Mesendoderm (in vitro differentiated cells): ENCODE measurements at regions not wholly inside any gene's neighbourhood (a gene's known extent, or its start where the extent isn't known, plus 50 kb on each side); places are given as distances from the start of the nearest gene placed in this dataset.

Experiments
- DNase-seq: peaks from one replicate; pipeline ENCODE4 v3.0.0; 2013
- H2AK5ac ChIP-seq: 2 replicates; pipeline ENCODE4 v1.6.1; 2013; ENCODE audit warnings: low read length, inconsistent platforms
- H2BK120ac ChIP-seq: 2 replicates; pipeline ENCODE4 v1.6.1; 2013; ENCODE audit warnings: low read depth, mild to moderate bottlenecking, low read length, moderate library complexity, mixed read lengths
- H2BK15ac ChIP-seq: replicated peaks from 2 replicates; pipeline ENCODE4 v1.6.1; 2013; ENCODE audit warnings: low read depth, mild to moderate bottlenecking, moderate library complexity
- H2BK5ac ChIP-seq: 2 replicates; pipeline ENCODE4 v1.6.1; 2013; ENCODE audit warnings: low read length, inconsistent platforms
- H3K18ac ChIP-seq: 2 replicates; pipeline ENCODE4 v1.6.1; 2013; ENCODE audit warnings: mild to moderate bottlenecking, low read length, mixed read lengths
- H3K23ac ChIP-seq: one replicate; pipeline ENCODE4 v1.6.1; 2013; ENCODE audit warnings: low read length
- H3K27ac ChIP-seq: 2 replicates; pipeline ENCODE4 v1.5.1; 2013; ENCODE audit warnings: low read depth, mild to moderate bottlenecking, inconsistent platforms, low read length, moderate library complexity
- H3K27me3 ChIP-seq: 2 replicates; pipeline ENCODE4 v1.6.1; 2013; ENCODE audit warnings: low read length, control low read depth, mild to moderate bottlenecking, inconsistent platforms; ENCODE audit not compliant: insufficient read depth, poor library complexity
- H3K36me3 ChIP-seq: 2 replicates; pipeline ENCODE4 v1.6.1; 2013; ENCODE audit warnings: low read length, inconsistent platforms; ENCODE audit not compliant: control insufficient read depth, insufficient read depth
- H3K4ac ChIP-seq: one replicate; pipeline ENCODE4 v1.6.1; 2013; ENCODE audit warnings: low read depth, mild to moderate bottlenecking, low read length, moderate library complexity
- H3K4me1 ChIP-seq: 2 replicates; pipeline ENCODE4 v1.6.1; 2013; ENCODE audit warnings: low read depth, low read length, inconsistent platforms; ENCODE audit not compliant: control insufficient read depth
- H3K4me2 ChIP-seq: 2 replicates; pipeline ENCODE4 v1.6.1; 2013; ENCODE audit warnings: low read length
- H3K4me3 ChIP-seq: 2 replicates; pipeline ENCODE4 v1.5.1; 2013; ENCODE audit warnings: mild to moderate bottlenecking, low read length
- H3K56ac ChIP-seq: one replicate; pipeline ENCODE4 v1.6.1; 2013; ENCODE audit warnings: low read length
- H3K79me1 ChIP-seq: 2 replicates; pipeline ENCODE4 v1.6.1; 2013; ENCODE audit warnings: low read length, inconsistent platforms
- H3K79me2 ChIP-seq: 2 replicates; pipeline ENCODE4 v1.6.1; 2013; ENCODE audit warnings: mild to moderate bottlenecking, low read length; ENCODE audit not compliant: control insufficient read depth, insufficient read depth
- H3K9ac ChIP-seq: 2 replicates; pipeline ENCODE4 v1.6.1; 2013; ENCODE audit warnings: low read length, inconsistent platforms
- H4K5ac ChIP-seq: one replicate; pipeline ENCODE4 v1.6.1; 2013; ENCODE audit warnings: low read length
- H4K8ac ChIP-seq: one replicate; pipeline ENCODE4 v1.6.1; 2013; ENCODE audit warnings: low read depth, mild to moderate bottlenecking, control low read depth, low read length, moderate library complexity
- WGBS: extraction: QIAGEN DNeasy Blood & Tissue Kit; methylation state at CpG from one replicate; pipeline ENCODE4 v1.1.7; 2013; ENCODE audit warnings: low lambda C conversion rate, missing lambda C conversion rate; ENCODE audit not compliant: insufficient coverage; ENCODE audit errors: extremely low coverage; 5-methylcytosine and 5-hydroxymethylcytosine counted together

DNA sequence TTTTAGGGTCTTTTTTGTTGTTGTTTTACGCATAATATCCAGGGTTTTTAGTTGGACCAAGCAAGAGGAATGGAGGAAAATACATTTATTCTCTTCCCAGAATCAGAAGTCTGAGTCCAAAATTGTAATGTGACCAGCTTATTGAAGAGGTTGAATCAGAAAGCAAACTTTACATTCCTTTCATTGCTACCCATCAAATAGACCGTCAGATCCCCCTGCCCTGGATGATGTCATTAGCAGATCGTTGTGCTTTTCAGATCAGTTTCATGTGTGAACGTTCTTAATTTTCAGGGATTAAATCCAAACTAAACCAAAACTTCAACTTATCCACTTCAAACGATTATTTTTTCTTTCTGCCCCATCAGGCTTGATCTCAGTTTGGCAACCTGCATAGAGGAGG is 85.7 kb upstream of the NGF start:
- Histone ChIP-seq H2BK120ac (no peak overlapping the region), H3K36me3 (no peaks in the 10 kb centered on the region), H3K4me1 (no peaks in the 10 kb centered on the region), H2AK5ac (no peak overlapping the region), H2BK5ac (no peak overlapping the region), H3K9ac (no peak overlapping the region), H3K79me2 (no peaks in the 10 kb centered on the region), H3K27ac (no peak overlapping the region), H3K27me3 (no peaks in the 10 kb centered on the region), H4K5ac (no peak overlapping the region), H3K23ac (no peak overlapping the region), H3K4ac (no peak overlapping the region), H4K8ac (no peak overlapping the region), H3K56ac (no peak overlapping the region), H3K18ac (no peak overlapping the region), H2BK15ac (no peak overlapping the region), H3K4me2 (no peak overlapping the region), H3K79me1 (no peaks in the 10 kb centered on the region), H3K4me3 (no peak overlapping the region)
- no peak for DNase-seq
- WGBS = 100% methylated on average over 1 of the region's 5 CpGs

DNA sequence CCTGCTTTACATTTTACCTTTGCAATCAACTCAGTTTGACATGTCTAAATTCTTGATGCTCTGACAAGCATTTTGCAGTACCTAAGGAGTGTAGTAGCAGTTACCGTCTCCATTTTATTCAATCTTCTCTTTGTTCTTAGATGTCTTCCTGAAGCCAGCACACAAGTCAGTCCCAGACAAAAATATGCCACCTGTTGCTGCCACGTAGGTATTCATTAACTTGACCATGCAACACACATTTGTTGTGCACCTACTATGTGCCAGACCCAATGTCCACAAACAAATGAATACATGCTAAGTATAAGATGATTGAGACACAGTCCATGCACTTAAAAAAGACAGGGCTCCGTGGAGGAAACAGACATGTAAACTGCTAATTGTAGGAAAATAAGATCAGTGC is 81.5 kb upstream of the NGF start:
- Histone ChIP-seq H3K4ac (no peak overlapping the region), H3K27me3 (no peaks in the 10 kb centered on the region), H4K8ac (no peak overlapping the region), H3K36me3 (no peaks in the 10 kb centered on the region), H3K27ac (no peak overlapping the region), H3K56ac (no peak overlapping the region), H3K18ac (no peak overlapping the region), H3K9ac (no peak overlapping the region), H3K4me2 (no peak overlapping the region), H3K79me2 (no peaks in the 10 kb centered on the region), H2BK15ac (no peak overlapping the region), H2BK5ac (no peak overlapping the region), H4K5ac (no peak overlapping the region), H3K79me1 (no peaks in the 10 kb centered on the region), H2BK120ac (no peak overlapping the region), H2AK5ac (no peak overlapping the region), H3K23ac (no peak overlapping the region), H3K4me3 (no peak overlapping the region), H3K4me1 (no peaks in the 10 kb centered on the region)
- WGBS = no CpG with 5 or more reads among the region's 3 CpGs
- no peak for DNase-seq

GRCh38 chr1:115413621-115414020 is 75.6 kb upstream of the NGF start:
- Histone ChIP-seq H2AK5ac (no peak overlapping the region), H2BK5ac (no peak overlapping the region), H3K9ac (no peak overlapping the region), H3K18ac (no peak overlapping the region), H4K5ac (no peak overlapping the region), H4K8ac (no peak overlapping the region), H3K4me3 (no peak overlapping the region), H2BK15ac (no peak overlapping the region), H3K4me1 (no peaks in the 10 kb centered on the region), H3K27ac (no peak overlapping the region), H3K4ac (no peak overlapping the region), H3K23ac (no peak overlapping the region), H2BK120ac (no peak overlapping the region), H3K27me3 (no peaks in the 10 kb centered on the region), H3K79me1 (no peaks in the 10 kb centered on the region), H3K79me2 (no peaks in the 10 kb centered on the region), H3K4me2 (no peak overlapping the region), H3K36me3 (no peaks in the 10 kb centered on the region), H3K56ac (no peak overlapping the region)
- no peak for DNase-seq
- WGBS = no CpG with 5 or more reads among the region's 3 CpGs

- no peak overlapping the region for H2AK5ac ChIP-seq
- no peak overlapping the region for H3K56ac ChIP-seq
- no peak overlapping the region for H3K18ac ChIP-seq
- H2BK5ac ChIP-seq = no peak overlapping the region
- H3K27me3 ChIP-seq = no peaks in the 10 kb centered on the region
- H3K9ac ChIP-seq = no peak overlapping the region
- no peaks in the 10 kb centered on the region for H3K4me1 ChIP-seq
- H3K36me3 ChIP-seq = no peaks in the 10 kb centered on the region
- no peak overlapping the region for H2BK15ac ChIP-seq
- no peaks in the 10 kb centered on the region for H3K79me1 ChIP-seq
- DNase-seq = no peak
- no peak overlapping the region for H4K8ac ChIP-seq
- no peak overlapping the region for H4K5ac ChIP-seq
- no peak overlapping the region for H3K27ac ChIP-seq
- H3K4me2 ChIP-seq = no peak overlapping the region
- no peak overlapping the region for H3K23ac ChIP-seq
- no CpG with 5 or more reads among the region's 3 CpGs for WGBS
- H3K4me3 ChIP-seq = no peak overlapping the region
- H3K4ac ChIP-seq = no peak overlapping the region
- no peak overlapping the region for H2BK120ac ChIP-seq
- H3K79me2 ChIP-seq = no peaks in the 10 kb centered on the region
Observed at GRCh38 chr1:115413208-115413607, 75.2 kb upstream of the NGF start.

GRCh38 chr1:115412733-115413132 is 74.7 kb upstream of the NGF start:
- no peak overlapping the region for H3K23ac ChIP-seq
- H3K27ac ChIP-seq = no peak overlapping the region
- no peak overlapping the region for H3K4me3 ChIP-seq
- no CpG with 5 or more reads among the region's 1 CpG for WGBS
- no peaks in the 10 kb centered on the region for H3K79me1 ChIP-seq
- no peaks in the 10 kb centered on the region for H3K79me2 ChIP-seq
- H2BK120ac ChIP-seq = no peak overlapping the region
- H2AK5ac ChIP-seq = no peak overlapping the region
- H3K56ac ChIP-seq = no peak overlapping the region
- no peak overlapping the region for H2BK15ac ChIP-seq
- H3K4me1 ChIP-seq = no peaks in the 10 kb centered on the region
- no peak overlapping the region for H3K4ac ChIP-seq
- no peak overlapping the region for H4K8ac ChIP-seq
- no peaks in the 10 kb centered on the region for H3K36me3 ChIP-seq
- H3K9ac ChIP-seq = no peak overlapping the region
- no peak overlapping the region for H3K4me2 ChIP-seq
- H3K27me3 ChIP-seq = no peaks in the 10 kb centered on the region
- H4K5ac ChIP-seq = no peak overlapping the region
- no peak overlapping the region for H2BK5ac ChIP-seq
- H3K18ac ChIP-seq = no peak overlapping the region
- no peak for DNase-seq

- Histone ChIP-seq H3K36me3 (no peaks in the 10 kb centered on the region), H3K9ac (no peak overlapping the region), H3K27ac (no peak overlapping the region)
Observed at GRCh38 chr1:115412286-115412685, 74.2 kb upstream of the NGF start.

More at GRCh38 chr1:115412286-115412685, 74.2 kb upstream of the NGF start:
- Histone ChIP-seq H2BK5ac (no peak overlapping the region), H4K8ac (no peak overlapping the region), H3K27me3 (no peaks in the 10 kb centered on the region), H4K5ac (no peak overlapping the region), H3K4me1 (no peaks in the 10 kb centered on the region), H3K79me1 (no peaks in the 10 kb centered on the region), H3K4me2 (no peak overlapping the region), H2BK120ac (no peak overlapping the region), H3K23ac (no peak overlapping the region), H3K4me3 (no peak overlapping the region), H2AK5ac (no peak overlapping the region), H3K18ac (no peak overlapping the region), H3K4ac (no peak overlapping the region), H3K56ac (no peak overlapping the region), H3K79me2 (no peaks in the 10 kb centered on the region), H2BK15ac (no peak overlapping the region)
- DNase-seq = no peak
